RCC 7860 (cell line): ENCODE measurements at regions not wholly inside any gene's neighbourhood (a gene's known extent, or its start where the extent isn't known, plus 50 kb on each side); places are given as distances from the start of the nearest gene placed in this dataset.
"Not testable (repeated sequence)": the region's sequence is repeated elsewhere in the genome, so short reads cannot be mapped to it uniquely, and the experiment has no call there.

Experiments used
- DNase-seq: peaks from one replicate; pipeline ENCODE4 v3.0.0-alpha.2; 2015; ENCODE audit warnings: low spot score
- FAIRE-seq: peaks from 2 replicates; lab custom pipeline; 2012; peaks lifted over from hg19 to GRCh38; lab: Jason Lieb, UNC

DNA sequence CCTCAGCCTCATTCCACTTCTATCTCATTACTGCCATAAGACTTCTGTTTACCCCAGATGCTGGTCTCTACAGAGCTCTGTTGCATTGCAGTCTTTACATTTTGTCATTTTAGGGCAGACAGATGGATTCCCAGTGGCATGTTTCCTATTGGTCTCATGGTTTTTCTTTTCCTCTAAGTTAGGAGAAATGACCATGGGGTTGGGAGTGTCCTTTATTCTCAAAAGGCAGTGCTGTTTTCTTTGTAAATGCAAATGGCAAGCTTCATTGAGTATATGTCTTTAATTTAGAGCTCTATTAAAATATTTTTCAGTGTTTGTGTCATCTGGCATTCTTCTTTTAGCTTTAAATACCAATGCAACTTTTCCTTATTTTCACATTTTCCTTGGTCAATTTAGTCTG lies 57.0 kb downstream of the MSTN start:
- no peak for DNase-seq
- FAIRE-seq, result no peak

DNA sequence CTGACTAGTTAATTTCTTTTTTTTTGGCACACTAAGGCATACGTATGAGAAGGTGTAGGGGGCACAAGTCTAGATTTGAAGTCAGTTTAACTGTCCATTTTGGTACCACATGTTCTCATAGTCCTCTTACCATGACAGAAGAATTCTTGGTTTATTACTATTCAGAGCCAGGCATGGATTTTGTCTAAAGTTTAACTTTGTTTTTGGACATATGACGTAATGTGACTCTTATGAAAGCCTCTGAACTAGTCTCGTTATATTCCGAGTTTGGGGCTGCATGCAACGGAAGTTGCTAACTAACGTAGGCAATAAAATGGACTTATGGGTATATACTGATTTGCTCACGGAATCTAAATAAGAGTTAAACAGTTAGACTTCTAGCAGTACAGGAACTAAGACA lies 62.9 kb downstream of the MSTN start:
- DNase-seq (no peak), FAIRE-seq (no peak)

DNA sequence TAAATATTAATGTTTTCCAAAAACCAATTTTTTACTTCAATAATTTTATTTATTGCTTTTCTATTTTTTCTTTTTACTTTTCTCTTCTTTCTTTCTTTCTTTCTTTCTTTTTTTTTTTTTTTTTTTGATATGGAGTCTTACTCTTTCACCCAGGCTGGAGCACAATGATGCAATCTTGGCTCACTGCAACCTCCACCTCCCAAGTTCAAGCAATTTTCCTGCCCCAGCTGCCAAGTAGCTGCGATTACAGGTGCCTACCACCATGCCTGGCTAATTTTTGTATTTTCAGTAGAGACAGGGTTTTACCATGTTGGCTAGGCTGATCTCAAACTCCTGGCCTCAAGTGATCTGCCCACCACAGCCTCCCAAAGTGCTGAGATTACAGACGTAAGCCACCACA lies 63.9 kb downstream of the MSTN start:
- not testable (repeated sequence) for DNase-seq, FAIRE-seq

DNA sequence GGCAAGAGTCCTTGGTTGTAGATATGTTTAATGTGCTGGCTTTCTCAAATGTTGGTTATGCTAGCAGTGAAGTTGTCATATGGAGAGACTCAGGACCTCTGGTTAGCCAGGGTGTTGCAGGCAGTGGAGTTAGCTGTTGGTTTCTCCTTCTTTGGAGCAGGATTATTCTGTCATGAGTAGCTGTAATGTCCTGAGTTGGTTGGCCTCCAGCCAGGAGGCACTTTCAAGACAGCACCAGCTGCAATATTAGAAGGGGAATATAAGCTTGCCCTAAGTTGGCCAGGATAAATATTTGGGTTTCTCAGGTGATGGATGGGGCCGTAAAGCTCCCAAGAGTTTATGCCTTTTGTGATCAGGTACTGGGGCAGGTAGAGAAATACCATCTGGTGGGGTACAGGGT lies 65.5 kb downstream of the MSTN start:
- no peak for DNase-seq

DNA sequence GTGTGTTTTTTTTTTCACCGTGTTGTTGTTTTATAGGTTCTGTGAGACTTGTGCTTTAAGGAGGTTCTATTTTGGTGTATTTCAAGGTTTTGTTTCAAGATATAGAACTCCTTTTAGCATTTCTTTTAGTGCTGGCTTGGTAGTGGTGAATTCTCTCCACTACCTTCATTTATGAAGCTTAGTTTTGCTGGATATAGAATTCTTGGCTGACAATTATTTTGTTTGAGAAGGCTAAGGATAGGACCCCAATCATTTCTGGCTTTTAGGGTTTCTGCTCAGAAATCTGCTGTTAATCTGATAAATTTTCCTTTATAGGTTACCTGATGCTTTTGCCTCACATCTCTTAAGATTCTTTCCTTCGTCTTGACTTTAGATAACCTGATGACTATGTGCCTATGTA lies 66.8 kb downstream of the MSTN start:
- FAIRE-seq, result no peak
- no peak for DNase-seq

More for the DNA sequence above, 65.5 kb downstream of the MSTN start:
- FAIRE-seq, result no peak

DNA sequence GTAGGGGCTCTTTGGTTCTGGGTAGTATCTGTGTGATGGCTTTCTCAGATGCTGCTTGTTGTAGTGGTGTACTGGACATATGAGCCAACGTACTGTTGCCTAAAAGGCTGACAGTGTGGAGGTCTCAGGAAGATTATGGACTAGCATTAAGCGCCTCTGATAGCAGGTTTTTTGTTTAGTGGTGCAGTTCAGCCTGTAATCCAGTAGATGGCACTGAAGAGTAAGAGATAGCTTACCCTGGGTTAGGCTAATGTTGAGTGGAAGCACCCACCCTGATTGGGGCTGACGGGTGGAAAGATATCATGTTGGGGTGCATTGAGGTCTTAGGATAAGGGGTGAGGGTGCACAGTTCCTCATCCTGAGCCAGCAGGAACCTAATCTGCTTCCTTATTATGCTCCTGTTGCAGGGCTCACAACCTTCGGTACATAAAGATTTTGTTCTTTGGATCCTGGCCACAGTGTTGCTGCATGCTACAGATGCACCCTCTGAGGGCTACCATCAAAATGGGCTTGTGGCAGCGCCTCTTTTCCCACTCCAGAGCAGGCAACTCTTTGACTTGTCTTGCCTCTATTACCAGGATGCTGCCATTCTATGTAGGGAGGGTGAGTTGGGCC lies 79.6 kb downstream of the MSTN start:
- no peak for FAIRE-seq

DNA sequence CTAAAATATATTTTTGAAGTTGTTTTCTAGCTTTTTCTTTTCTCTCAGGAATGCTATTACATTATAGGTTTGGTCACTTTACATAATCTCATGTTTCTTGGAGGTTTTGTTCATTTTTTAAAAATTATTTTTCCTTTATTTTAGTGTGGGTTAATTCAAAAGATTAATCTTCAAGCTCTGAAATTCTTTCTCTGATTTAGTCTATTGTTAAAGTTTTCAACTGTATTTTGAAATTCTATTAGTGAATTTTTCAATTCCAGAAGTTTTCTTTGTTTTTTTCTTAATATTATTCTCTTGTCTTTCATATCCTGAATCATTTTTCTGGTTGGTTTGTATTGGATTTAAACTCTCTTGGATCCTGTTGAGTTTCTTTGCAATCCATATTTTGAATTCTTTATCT lies 80.4 kb downstream of the MSTN start:
- DNase-seq (no peak), FAIRE-seq (no peak)

More for the DNA sequence above, 79.6 kb downstream of the MSTN start:
- no peak for DNase-seq

DNA sequence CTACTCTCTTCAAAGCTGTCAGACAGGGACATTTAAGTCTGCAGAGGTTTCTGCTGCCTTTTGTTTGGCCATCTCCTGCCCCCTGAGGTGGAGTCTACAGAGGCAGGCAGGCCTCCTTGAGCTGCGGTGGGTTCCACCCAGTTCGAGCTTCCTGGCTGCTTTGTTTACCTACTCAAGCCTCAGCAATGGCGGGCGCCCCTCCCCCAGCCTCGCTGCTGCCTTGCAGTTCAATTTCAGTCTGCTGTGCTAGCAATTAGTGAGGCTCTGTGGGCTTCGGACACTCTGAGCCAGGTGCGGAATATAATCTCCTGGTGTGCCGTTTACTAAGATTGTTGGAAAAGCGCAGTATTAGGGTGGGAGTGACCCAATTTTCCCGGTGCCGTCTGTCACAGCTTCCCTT lies 86.0 kb downstream of the MSTN start:
- not testable (repeated sequence) for FAIRE-seq, DNase-seq

DNA sequence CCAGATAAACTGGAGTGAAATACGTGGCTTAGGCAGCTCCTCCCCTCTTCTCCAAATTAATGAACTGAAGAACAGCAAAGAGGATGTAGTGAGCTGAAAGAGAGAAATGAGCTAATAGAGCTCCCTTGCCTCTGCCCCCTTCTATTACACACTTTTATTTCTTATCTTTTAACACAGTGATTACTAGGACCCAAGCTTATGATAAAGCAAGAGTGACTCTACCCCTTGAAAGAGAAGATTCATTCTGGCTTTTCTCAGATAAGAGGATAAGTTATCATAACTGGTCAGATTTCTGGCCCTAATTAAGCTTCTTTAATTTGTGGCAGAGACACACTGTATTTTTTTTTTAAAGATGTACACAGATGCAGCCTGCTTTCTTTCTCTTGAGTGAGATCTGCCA lies 102.2 kb downstream of the MSTN start:
- DNase-seq (no peak), FAIRE-seq (no peak)

DNA sequence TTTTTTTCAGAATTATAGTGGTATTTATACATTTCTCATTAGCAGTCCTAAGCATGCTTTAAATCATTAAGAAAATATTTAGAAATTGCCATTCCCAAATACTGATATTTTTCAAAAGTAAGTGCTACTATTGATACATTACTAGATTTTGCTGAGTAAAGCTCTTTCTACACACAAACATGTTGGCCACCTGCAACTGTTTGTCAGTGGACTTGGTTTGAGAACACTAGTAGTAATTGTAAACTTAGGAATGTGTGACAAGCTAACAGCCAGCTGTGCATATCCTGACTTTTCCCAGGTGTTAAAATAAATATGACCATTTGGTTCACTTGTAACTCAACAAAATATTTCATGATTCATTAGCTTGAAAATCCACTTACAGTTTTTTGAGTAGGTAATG lies 103.1 kb downstream of the MSTN start:
- no peak for FAIRE-seq
- no peak for DNase-seq

DNA sequence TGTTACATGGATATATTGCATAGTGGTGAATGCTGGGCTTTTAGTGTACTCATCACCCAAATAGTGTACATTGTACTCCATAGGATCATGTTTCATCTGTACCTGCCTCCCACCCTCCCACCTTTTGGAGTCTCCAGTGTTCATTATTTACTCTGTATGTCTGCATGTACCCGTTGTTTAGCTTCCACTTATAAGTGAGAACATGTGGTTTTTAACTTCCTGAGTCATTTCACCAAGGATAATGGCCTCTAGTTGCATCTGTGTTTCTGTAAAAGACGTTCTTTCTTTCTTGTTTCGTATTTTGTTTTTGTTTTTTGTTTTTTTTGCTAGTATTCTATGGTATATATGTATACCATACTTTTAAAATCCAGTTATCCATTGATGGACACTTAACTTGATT lies 107.5 kb downstream of the MSTN start:
- DNase-seq, result no peak

DNA sequence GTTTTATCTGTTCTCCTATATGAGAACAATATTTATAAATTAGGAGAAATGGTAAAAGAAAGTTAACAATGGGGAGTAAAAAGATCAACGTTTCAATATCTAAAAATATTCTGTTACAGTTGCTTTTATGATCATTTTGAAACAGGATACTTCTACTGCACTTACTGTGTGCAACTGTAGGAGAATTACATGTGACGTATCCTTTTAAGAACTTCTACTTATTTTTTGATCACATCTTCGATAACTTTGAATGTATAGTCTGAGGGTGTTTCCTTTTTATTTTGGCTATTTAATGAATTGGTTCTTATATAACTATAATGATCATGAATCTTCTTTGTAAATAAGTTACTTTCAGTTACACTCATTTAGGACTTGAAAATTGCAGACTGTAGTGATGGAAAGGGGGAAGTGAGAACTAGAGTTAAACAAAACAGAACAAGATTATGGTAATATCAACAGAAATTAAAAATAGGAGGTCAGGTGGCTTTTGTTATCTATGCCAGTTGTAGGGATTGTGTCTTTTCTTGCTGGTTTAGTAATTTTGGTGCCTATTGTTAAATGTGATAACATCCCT lies 109.9 kb downstream of the MSTN start:
- DNase-seq, result no peak
- no peak for FAIRE-seq

More for the DNA sequence above, 107.5 kb downstream of the MSTN start:
- no peak for FAIRE-seq

DNA sequence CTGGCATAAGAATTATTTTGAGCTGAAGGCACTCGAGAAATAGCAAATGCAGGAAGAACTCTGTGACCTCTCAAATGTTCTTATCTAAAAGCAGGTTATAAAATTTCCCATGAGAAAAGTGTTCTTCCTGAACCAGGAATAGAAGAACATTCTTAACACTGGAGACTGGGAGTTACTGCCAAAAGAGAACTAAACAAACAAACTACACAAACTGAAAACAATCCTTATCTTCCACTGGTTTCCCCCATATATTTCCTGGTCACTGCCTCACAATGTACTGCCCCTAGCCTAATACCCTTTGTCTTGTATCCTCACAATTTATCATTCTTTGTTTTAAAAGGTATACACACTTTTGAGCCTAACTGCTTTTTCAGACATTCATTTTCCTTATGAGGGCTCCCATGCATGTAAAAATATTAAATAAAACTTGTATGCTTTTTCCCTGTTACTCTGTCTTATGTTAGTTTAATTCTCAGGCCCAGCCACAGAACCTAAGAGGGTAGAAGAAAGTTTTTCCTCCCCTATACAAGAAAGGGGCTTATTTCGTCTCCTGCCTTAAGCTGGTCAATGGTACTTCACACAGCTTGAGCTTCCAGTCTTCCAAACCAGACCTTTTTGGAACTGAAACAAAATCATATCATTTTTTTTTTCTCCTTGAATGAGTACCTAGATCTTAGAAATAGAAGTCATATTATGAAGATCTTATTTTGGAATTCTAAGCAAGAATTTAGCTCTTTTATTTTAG lies 110.6 kb downstream of the MSTN start:
- FAIRE-seq, result no peak
- no peak for DNase-seq

DNA sequence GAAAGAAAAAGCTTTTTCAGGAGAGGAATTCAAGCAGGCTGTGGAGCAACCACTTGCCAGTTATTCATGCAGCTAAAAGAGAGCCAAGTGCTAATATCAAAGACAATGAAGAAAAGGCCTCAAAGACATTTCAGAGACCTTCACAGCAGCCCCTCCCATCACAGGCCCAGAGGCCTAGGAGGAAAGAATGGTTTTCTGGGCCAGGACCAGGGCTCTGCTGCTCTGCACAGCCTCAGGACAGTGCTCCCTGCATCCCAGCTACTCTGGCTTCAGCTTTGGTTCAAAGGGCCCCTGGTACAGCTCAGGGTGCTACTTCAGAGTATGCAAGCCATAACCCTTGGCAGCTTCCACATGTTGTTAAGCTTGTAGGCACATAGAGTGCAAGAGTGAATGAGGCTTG lies 119.5 kb downstream of the MSTN start:
- DNase-seq (no peak), FAIRE-seq (no peak)

DNA sequence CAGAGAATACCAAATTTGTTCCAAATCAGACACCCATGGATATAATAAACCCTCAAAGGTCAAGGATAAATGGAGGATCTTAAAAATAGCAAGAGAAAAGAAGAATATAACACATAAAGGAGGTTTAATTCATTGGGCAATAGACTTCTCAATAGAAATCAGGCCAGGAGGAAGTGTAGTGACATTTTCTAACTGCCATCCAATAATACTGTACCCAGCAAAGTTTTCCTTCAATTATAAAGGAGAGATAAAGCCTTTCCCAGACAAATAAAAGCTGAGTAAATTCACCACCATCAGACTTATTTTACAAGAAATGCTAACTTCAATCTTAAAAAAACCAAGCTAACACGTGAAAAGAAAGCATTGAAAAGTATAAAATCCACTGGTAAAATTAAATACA lies 121.6 kb downstream of the MSTN start:
- DNase-seq, result no peak
- FAIRE-seq, result no peak

DNA sequence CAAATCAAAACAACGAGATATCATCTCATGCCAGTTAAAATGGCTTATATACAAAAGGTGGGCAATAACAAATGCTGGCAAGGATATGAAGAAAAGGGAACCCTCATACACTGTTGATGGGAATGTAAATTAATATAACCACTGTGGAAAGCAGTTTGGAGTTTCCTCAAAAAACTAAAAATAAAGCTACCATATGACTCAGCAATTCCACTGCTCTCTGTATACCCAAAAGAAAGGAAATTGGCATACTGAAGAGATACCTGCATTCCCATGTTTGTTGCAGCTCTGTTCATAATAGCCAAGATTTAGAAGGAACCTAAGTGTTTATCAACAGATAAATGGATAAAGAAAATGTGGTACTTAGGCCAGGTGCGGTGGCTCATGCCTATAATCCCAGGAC lies 124.8 kb downstream of the MSTN start:
- DNase-seq, result no peak
- no peak for FAIRE-seq

DNA sequence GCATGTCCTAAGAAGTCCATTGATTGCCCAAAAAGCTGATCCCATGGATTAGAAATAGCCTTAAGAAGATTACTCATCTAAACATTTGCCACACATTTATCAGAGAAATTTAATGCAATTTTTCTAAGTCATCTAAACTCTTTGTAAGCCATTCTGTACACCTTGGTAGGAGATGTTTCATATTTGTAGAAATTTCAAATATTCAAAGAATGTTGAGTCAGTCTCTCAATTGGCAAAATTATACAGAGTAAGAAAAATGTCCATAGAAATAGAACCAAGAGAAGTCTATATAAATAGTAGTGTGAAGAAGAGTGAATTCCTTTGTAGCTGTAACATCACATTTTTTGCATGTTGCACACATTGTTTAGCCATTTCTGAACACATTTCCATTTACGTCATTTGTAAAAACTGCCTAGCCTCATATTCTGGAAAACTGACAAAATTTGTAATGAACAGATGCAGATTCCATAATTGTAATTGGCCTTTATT lies 128.6 kb downstream of the MSTN start:
- DNase-seq, result peak; percentile 96
- peak; percentile 94 for FAIRE-seq

DNA sequence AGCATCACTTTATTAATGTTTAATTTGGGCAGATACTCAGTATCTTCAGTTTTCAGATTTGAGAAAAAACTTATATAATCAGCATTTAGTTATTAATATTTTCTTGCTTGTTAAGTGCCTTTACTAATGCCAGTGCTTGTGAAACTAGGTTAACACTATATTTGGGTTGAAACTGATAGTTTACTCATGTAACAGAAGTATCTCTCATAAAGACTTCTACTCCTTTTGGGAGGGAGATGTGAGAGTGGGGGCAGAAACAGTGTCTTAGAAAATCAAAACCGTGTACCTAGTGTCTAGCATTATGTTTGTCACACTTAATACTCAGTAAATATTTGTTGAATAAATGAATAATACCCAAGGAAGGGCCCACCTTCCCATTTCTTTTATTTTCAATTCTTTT lies 129.5 kb downstream of the MSTN start:
- FAIRE-seq (peak; percentile 72), DNase-seq (no peak)

DNA sequence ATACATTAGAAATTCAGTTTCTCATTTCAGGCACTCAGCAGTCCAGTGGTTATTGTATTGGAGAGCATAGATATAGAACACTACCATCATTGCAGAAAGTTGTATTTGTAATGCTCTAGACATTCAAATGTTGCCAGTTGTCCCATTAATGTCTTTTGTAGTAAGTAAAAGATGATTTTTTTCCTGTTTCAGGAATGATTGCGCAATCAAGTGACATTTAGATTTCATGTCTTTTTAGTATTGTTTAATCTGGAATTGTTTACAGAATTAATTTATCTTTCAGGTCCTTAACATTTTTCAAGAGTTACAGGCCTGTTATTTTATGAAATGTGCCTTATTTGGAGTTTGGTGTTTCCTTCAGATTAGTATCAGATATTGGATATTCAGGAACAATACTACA lies 134.7 kb downstream of the MSTN start:
- FAIRE-seq, result no peak
- no peak for DNase-seq
